ACC112 (cell line): ENCODE measurements at regions not wholly inside any gene's neighbourhood (a gene's known extent, or its start where the extent isn't known, plus 50 kb on each side); places are given as distances from the start of the nearest gene placed in this dataset.
"Not testable (repeated sequence)": the region's sequence is repeated elsewhere in the genome, so short reads cannot be mapped to it uniquely, and the experiment has no call there.

Source experiments
- H2AFZ ChIP-seq: fragments of 200-600 bp; sonication (generic); one replicate; pipeline ENCODE4 v1.6.0; 2017; ENCODE audit warnings: antibody characterized with exemption, low read length; ENCODE audit not compliant: unreplicated experiment
- H3K27ac ChIP-seq: fragments of 200-600 bp; sonication (generic); 2 replicates; pipeline ENCODE4 v1.5.1; 2014; ENCODE audit warnings: low read depth, mild to moderate bottlenecking, antibody characterized with exemption, low read length, moderate library complexity
- H3K27me3 ChIP-seq: fragments of 200-600 bp; sonication (generic); 2 replicates; pipeline ENCODE4 v1.6.1; 2014; ENCODE audit warnings: mild to moderate bottlenecking, antibody characterized with exemption, low read length, moderate library complexity, mixed read lengths; ENCODE audit not compliant: insufficient read depth
- H3K36me3 ChIP-seq: fragments of 200-600 bp; sonication (generic); 2 replicates; pipeline ENCODE4 v1.6.1; 2016; ENCODE audit warnings: mild to moderate bottlenecking, antibody characterized with exemption, low read length, moderate library complexity, mixed read lengths; ENCODE audit not compliant: insufficient read depth
- H3K4me1 ChIP-seq: fragments of 200-600 bp; sonication (generic); one replicate; pipeline ENCODE4 v1.6.1; 2016; ENCODE audit warnings: low read length, mixed read lengths; ENCODE audit not compliant: insufficient read depth, unreplicated experiment, control insufficient read depth
- H3K4me3 ChIP-seq: fragments of 200-600 bp; sonication (generic); 2 replicates; pipeline ENCODE4 v1.5.1; 2014; ENCODE audit warnings: mild to moderate bottlenecking, low read depth, low read length
- H3K79me2 ChIP-seq: fragments of 200-600 bp; sonication (generic); one replicate; pipeline ENCODE4 v1.6.0; 2016; ENCODE audit warnings: low read length; ENCODE audit not compliant: control insufficient read depth, unreplicated experiment, insufficient read depth

- no peak overlapping the region for H2AFZ ChIP-seq
- no peaks in the 10 kb centered on the region for H3K27me3 ChIP-seq
- peaks cover 13% of the 10 kb centered on the region for H3K4me1 ChIP-seq
- H3K27ac ChIP-seq = no peak overlapping the region
- no peaks in the 10 kb centered on the region for H3K36me3 ChIP-seq
- H3K79me2 ChIP-seq = no peaks in the 10 kb centered on the region
- no peak overlapping the region for H3K4me3 ChIP-seq
These were observed 88.9 kb downstream of the MOGAT1 start for GRCh38 chr2:222760301-222760897.

GRCh38 chr2:222761888-222762287 is 90.4 kb downstream of the MOGAT1 start:
- H2AFZ ChIP-seq = no peak overlapping the region
- H3K79me2 ChIP-seq = no peaks in the 10 kb centered on the region
- no peaks in the 10 kb centered on the region for H3K36me3 ChIP-seq
- H3K27me3 ChIP-seq = no peaks in the 10 kb centered on the region
- no peak overlapping the region for H3K27ac ChIP-seq
- H3K4me3 ChIP-seq = no peak overlapping the region
- peaks cover 5% of the 10 kb centered on the region for H3K4me1 ChIP-seq

- Histone ChIP-seq H2AFZ (no peak overlapping the region), H3K27ac (no peak overlapping the region), H3K4me3 (no peak overlapping the region), H3K79me2 (no peaks in the 10 kb centered on the region), H3K27me3 (no peaks in the 10 kb centered on the region), H3K36me3 (no peaks in the 10 kb centered on the region), H3K4me1 (peaks cover under 1% of the 10 kb centered on the region)
These were observed 90.9 kb downstream of the MOGAT1 start for GRCh38 chr2:222762342-222762741.

GRCh38 chr2:222765883-222766282 is 94.4 kb downstream of the MOGAT1 start:
- not testable (repeated sequence) for H3K79me2 ChIP-seq, H3K36me3 ChIP-seq, H3K4me3 ChIP-seq, H3K27ac ChIP-seq, H2AFZ ChIP-seq, H3K4me1 ChIP-seq, H3K27me3 ChIP-seq

- not testable (repeated sequence) for H3K36me3 ChIP-seq, H3K27ac ChIP-seq, H3K4me3 ChIP-seq, H3K4me1 ChIP-seq, H3K79me2 ChIP-seq, H3K27me3 ChIP-seq, H2AFZ ChIP-seq
These were observed 92.8 kb upstream of the ACSL3 start for GRCh38 chr2:222768019-222768418.

GRCh38 chr2:222769446-222769845 is 91.4 kb upstream of the ACSL3 start:
- Histone ChIP-seq H3K4me3 (no peak overlapping the region), H2AFZ (no peak overlapping the region), H3K36me3 (no peaks in the 10 kb centered on the region), H3K4me1 (no peaks in the 10 kb centered on the region), H3K27me3 (no peaks in the 10 kb centered on the region), H3K79me2 (no peaks in the 10 kb centered on the region), H3K27ac (no peak overlapping the region)

GRCh38 chr2:222769941-222770340 is 90.9 kb upstream of the ACSL3 start:
- Histone ChIP-seq H2AFZ (no peak overlapping the region), H3K27me3 (no peaks in the 10 kb centered on the region), H3K79me2 (no peaks in the 10 kb centered on the region), H3K4me1 (no peaks in the 10 kb centered on the region), H3K4me3 (no peak overlapping the region), H3K27ac (no peak overlapping the region), H3K36me3 (no peaks in the 10 kb centered on the region)

GRCh38 chr2:222771832-222772231 is 89.0 kb upstream of the ACSL3 start:
- Histone ChIP-seq H3K79me2 (no peaks in the 10 kb centered on the region), H2AFZ (no peak overlapping the region), H3K4me1 (no peaks in the 10 kb centered on the region), H3K4me3 (no peak overlapping the region), H3K36me3 (no peaks in the 10 kb centered on the region), H3K27ac (no peak overlapping the region), H3K27me3 (no peaks in the 10 kb centered on the region)

- Histone ChIP-seq H3K36me3 (no peaks in the 10 kb centered on the region), H2AFZ (no peak overlapping the region), H3K4me1 (no peaks in the 10 kb centered on the region), H3K27ac (no peak overlapping the region), H3K4me3 (no peak overlapping the region), H3K27me3 (no peaks in the 10 kb centered on the region), H3K79me2 (no peaks in the 10 kb centered on the region)
These were observed 85.9 kb upstream of the ACSL3 start for GRCh38 chr2:222774941-222775340.

- no peak overlapping the region for H2AFZ ChIP-seq
- H3K79me2 ChIP-seq = no peaks in the 10 kb centered on the region
- no peak overlapping the region for H3K27ac ChIP-seq
- H3K27me3 ChIP-seq = no peaks in the 10 kb centered on the region
- no peak overlapping the region for H3K4me3 ChIP-seq
- no peaks in the 10 kb centered on the region for H3K4me1 ChIP-seq
- no peaks in the 10 kb centered on the region for H3K36me3 ChIP-seq
These were observed 84.0 kb upstream of the ACSL3 start for GRCh38 chr2:222776792-222777191.

GRCh38 chr2:222778400-222778799 is 82.4 kb upstream of the ACSL3 start:
- H3K4me1 ChIP-seq = no peaks in the 10 kb centered on the region

More at GRCh38 chr2:222778400-222778799, 82.4 kb upstream of the ACSL3 start:
- no peaks in the 10 kb centered on the region for H3K36me3 ChIP-seq
- no peaks in the 10 kb centered on the region for H3K79me2 ChIP-seq
- no peaks in the 10 kb centered on the region for H3K27me3 ChIP-seq
- no peak overlapping the region for H2AFZ ChIP-seq
- no peak overlapping the region for H3K4me3 ChIP-seq
- H3K27ac ChIP-seq = no peak overlapping the region
